ENCODE measurements at regions not wholly inside any gene's neighbourhood (a gene's known extent, or its start where the extent isn't known, plus 50 kb on each side); places are given as distances from the start of the nearest gene placed in this dataset.

DNA sequence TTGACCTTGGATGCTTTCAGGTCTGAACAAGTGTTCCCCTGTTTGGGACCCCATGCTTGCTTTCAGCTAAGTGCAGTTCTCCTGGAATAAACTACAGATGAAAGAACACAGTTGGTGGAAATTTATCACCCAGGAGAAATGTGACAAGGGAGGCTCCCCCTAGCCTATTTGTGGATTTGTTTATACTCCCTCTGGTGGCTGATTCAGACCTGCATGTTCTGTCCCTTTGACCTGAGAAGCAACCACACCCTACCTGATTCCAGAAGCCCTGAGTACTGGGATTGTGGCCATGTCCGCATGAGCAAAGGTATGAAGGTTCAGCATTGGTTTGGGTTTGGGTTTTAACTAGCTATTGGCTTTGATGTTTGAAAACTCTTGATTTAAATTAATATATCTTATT lies 440.9 kb downstream of the MID1IP1 start:
- no CpG with 5 or more reads among the region's 1 CpG for whole genome bisulfite sequencing (ENCODE audit: insufficient coverage)
- Mint-ChIP-seq H3K36me3 (no peaks in the 10 kb centered on the region), H3K27me3 (ENCODE audit: low read depth in 2 of 2) (peaks cover 4 to 24% of the 10 kb centered on the region in 2 donors), H3K27ac (no peak overlapping the region), H3K4me3 (no peak overlapping the region), H3K9me3 (no peaks in the 10 kb centered on the region), H3K4me1 (no peaks in the 10 kb centered on the region)
- Histone ChIP-seq H3K4me3 (ENCODE audit: low read length) (no peak overlapping the region), H3K9me3 (ENCODE audit: control insufficient read depth, insufficient read depth, low read length) (no peaks in the 10 kb centered on the region), H3K4me1 (ENCODE audit: control insufficient read depth, insufficient read depth, low read length) (no peaks in the 10 kb centered on the region), H3K27ac (ENCODE audit: low read length) (no peak overlapping the region), H3K36me3 (ENCODE audit: control insufficient read depth, insufficient read depth, low read length) (no peaks in the 10 kb centered on the region), H3K27me3 (ENCODE audit: control insufficient read depth, insufficient read depth, low read length) (no peaks in the 10 kb centered on the region)
- intact Hi-C loops (cut with micrococcal nuclease): no loop called here
- DNase-seq: peak in 1 of 2 donors; percentile 58
- TF ChIP-seq CTCF (IDR thresholded peaks at IDR 0.05): no peak
- no peak for ATAC-seq

- Mint-ChIP-seq H3K27ac (no peak overlapping the region), H3K36me3 (no peaks in the 10 kb centered on the region), H3K27me3 (ENCODE audit: low read depth in 2 of 2) (peaks cover 4 to 31% of the 10 kb centered on the region in 2 donors), H3K4me1 (no peaks in the 10 kb centered on the region), H3K9me3 (no peaks in the 10 kb centered on the region), H3K4me3 (no peak overlapping the region)
- H3K4me1 ChIP-seq (ENCODE audit: control insufficient read depth, insufficient read depth, low read length): no peaks in the 10 kb centered on the region
- intact Hi-C loops (cut with micrococcal nuclease): no loop called here
- TF ChIP-seq CTCF (IDR thresholded peaks at IDR 0.05): no peak
- H3K36me3 ChIP-seq (ENCODE audit: control insufficient read depth, insufficient read depth, low read length): no peaks in the 10 kb centered on the region
- no CpG with 5 or more reads among the region's 1 CpG for whole genome bisulfite sequencing (ENCODE audit: insufficient coverage)
- no peak for DNase-seq
- ATAC-seq: no peak
- no peak overlapping the region for H3K27ac ChIP-seq (ENCODE audit: low read length)
- H3K27me3 ChIP-seq (ENCODE audit: control insufficient read depth, insufficient read depth, low read length): no peaks in the 10 kb centered on the region
- H3K9me3 ChIP-seq (ENCODE audit: control insufficient read depth, insufficient read depth, low read length): no peaks in the 10 kb centered on the region
- H3K4me3 ChIP-seq (ENCODE audit: low read length): no peak overlapping the region
Observed at GRCh38 chrX:39244147-39244546, 442.9 kb downstream of the MID1IP1 start.

- Mint-ChIP-seq H3K4me3 (no peak overlapping the region), H3K4me1 (no peaks in the 10 kb centered on the region), H3K27ac (no peak overlapping the region), H3K36me3 (no peaks in the 10 kb centered on the region), H3K9me3 (no peaks in the 10 kb centered on the region), H3K27me3 (ENCODE audit: low read depth in 2 of 2) (peaks cover 6 to 39% of the 10 kb centered on the region in 2 donors)
- no peaks in the 10 kb centered on the region for H3K9me3 ChIP-seq (ENCODE audit: control insufficient read depth, insufficient read depth, low read length)
- WGBS (ENCODE audit: insufficient coverage): no CpG with 5 or more reads among the region's 2 CpGs
- H3K4me3 ChIP-seq (ENCODE audit: low read length): no peak overlapping the region
- intact Hi-C loops (cut with micrococcal nuclease): no loop called here
- DNase-seq (no peak), ATAC-seq (no peak)
- no peaks in the 10 kb centered on the region for H3K36me3 ChIP-seq (ENCODE audit: control insufficient read depth, insufficient read depth, low read length)
- no peak for TF ChIP-seq CTCF (IDR thresholded peaks at IDR 0.05)
- no peaks in the 10 kb centered on the region for H3K4me1 ChIP-seq (ENCODE audit: control insufficient read depth, insufficient read depth, low read length)
- no peak overlapping the region for H3K27ac ChIP-seq (ENCODE audit: low read length)
- H3K27me3 ChIP-seq (ENCODE audit: control insufficient read depth, insufficient read depth, low read length): no peaks in the 10 kb centered on the region
Observed at GRCh38 chrX:39245024-39245423, 443.8 kb downstream of the MID1IP1 start.

- Histone ChIP-seq H3K4me3 (ENCODE audit: low read length) (no peak overlapping the region), H3K27me3 (ENCODE audit: control insufficient read depth, insufficient read depth, low read length) (no peaks in the 10 kb centered on the region), H3K27ac (ENCODE audit: low read length) (no peak overlapping the region), H3K4me1 (ENCODE audit: control insufficient read depth, insufficient read depth, low read length) (no peaks in the 10 kb centered on the region), H3K36me3 (ENCODE audit: control insufficient read depth, insufficient read depth, low read length) (no peaks in the 10 kb centered on the region), H3K9me3 (ENCODE audit: control insufficient read depth, insufficient read depth, low read length) (no peaks in the 10 kb centered on the region)
- no peak for ATAC-seq
- DNase-seq: no peak
- WGBS (ENCODE audit: insufficient coverage): 100% methylated on average over 1 of the region's 5 CpGs
- no peaks in the 10 kb centered on the region for H3K9me3 Mint-ChIP-seq
- H3K4me3 Mint-ChIP-seq: no peak overlapping the region
- no peak overlapping the region for H3K27ac Mint-ChIP-seq
- no peak for TF ChIP-seq CTCF (IDR thresholded peaks at IDR 0.05)
- intact Hi-C loops (cut with micrococcal nuclease): no loop called here
- peaks cover 6 to 50% of the 10 kb centered on the region in 2 donors for H3K27me3 Mint-ChIP-seq (ENCODE audit: low read depth in 2 of 2)
- H3K36me3 Mint-ChIP-seq: no peaks in the 10 kb centered on the region
- H3K4me1 Mint-ChIP-seq: no peaks in the 10 kb centered on the region
Observed at GRCh38 chrX:39247536-39247935, 446.3 kb downstream of the MID1IP1 start.

Data from natural killer cell (primary cell).